NOMO-1 (cell line): ENCODE measurements at regions not wholly inside any gene's neighbourhood (a gene's known extent, or its start where the extent isn't known, plus 50 kb on each side); places are given as distances from the start of the nearest gene placed in this dataset.
"Not testable (repeated sequence)": the region's sequence is repeated elsewhere in the genome, so short reads cannot be mapped to it uniquely, and the experiment has no call there.

Experiments
- DNase-seq, 2 experiments: peaks; one replicate each; lab custom pipeline; 2025; ENCODE audit not compliant: unreplicated experiment in 2 of 2; lab: John Stamatoyannopoulos, UW

DNA sequence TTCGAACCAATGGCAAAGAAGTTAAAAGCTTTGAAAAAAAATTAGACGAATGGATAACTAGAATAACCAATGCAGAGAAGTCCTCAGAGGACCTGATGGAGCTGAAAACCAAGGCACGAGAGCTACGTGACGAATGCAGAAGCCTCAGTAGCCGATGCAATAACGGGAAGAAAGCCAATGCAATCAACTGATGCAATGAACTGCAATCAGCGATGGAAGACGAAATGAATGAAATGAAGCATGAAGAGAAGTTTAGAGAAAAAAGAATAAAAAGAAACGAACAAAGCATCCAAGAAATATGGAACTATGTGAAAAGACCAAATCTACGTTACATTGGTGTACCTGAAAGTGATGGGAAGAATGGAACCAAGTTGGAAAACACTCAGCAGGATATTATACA is 52.6 kb upstream of the MRPS30 start:
- not testable (repeated sequence) for DNase-seq

DNA sequence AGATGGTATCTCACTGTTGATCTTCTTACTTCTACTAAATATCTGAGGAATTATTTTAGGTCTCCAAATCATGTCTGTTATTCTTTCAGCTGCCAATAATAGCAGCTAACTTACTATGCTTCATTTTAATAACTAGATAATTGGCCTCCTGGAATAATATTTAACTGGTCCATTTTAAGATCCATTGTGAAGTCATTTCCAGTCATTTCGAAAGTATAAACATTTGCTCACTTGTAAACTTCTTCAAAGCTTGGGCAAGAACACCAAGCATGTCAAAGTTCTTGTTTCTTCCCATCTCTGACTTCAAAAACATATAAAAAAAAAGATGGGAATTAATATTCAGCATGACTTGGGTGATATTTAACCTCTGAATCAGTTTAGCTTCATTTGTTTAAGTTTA is 61.4 kb upstream of the MRPS30 start:
- no peak for DNase-seq

DNA sequence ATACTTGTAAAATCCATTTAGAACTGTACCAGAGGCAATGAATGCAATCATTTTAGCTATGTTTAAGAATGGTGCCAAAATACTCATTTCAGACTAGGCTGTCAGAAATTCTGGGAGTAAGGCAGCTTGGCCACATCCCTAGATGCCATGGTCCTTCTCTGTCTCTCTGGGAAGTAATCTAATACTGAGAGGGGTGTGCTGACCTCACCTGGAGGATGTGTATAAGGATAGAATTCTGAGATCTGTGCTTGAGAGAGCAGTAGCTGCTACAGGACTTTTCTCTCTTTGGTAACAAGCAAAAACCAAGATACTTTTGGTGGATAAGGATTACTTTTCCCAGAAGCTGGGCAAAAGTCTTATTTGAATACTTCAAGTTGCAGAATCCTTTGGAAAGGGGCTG is 68.1 kb upstream of the MRPS30 start:
- DNase-seq = no peak

DNA sequence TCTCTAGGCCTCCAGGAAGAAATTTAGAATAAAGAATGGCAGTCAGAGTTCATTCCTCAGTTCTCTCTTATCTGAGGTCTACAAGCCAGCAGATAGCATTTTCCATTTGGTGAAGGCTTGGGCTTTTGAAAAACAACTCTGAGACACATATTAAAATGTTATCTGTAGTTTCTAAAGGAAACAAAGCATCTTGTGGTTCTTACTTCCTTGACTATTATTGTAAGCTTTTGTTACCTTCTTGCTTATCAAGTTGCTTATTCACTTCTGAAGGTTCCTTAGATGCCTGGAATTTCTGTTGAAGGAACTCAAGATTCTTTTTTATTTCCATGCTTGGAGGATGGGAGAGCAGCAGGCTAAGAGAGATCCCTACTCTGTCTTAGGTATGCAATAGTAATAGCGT is 79.2 kb upstream of the MRPS30 start:
- no peak for DNase-seq

DNA sequence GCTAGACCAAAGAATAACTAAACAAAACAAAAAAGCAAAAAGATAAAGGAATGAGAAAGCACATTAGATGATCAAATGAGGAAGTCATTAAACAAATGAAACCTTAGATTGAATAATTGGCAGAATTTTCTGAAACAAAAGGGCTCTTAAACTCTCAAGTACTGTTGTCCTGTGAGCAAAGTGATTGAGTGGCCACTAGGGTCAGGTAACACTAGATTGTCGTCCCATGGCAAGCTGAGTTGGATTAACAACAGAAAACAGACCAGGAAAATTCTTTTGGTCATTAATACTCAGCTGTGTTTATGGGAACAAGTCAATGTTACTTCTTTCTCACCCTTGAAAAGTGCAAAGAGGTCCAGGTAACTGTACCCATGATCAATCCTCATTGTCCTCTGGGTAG is 81.6 kb upstream of the MRPS30 start:
- DNase-seq = no peak

DNA sequence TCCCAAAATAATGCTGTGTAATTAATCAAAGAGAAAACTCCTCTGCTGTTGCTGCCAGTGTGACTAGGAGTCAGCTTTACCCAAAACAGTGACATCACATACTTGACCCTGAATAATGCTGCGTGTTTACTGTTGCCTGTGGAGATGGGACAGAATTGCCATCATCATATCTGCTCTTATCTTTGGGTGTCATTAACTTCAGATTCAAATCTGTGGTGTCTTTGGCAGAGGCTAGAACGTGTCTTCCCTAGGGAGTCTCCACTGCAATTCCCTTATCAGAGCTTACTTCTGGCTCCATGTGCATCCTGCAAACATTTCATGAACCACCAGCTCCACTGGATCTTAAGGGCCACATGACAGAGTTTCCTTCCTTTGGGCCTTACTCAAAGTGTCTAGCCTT is 88.9 kb upstream of the MRPS30 start:
- no peak for DNase-seq

DNA sequence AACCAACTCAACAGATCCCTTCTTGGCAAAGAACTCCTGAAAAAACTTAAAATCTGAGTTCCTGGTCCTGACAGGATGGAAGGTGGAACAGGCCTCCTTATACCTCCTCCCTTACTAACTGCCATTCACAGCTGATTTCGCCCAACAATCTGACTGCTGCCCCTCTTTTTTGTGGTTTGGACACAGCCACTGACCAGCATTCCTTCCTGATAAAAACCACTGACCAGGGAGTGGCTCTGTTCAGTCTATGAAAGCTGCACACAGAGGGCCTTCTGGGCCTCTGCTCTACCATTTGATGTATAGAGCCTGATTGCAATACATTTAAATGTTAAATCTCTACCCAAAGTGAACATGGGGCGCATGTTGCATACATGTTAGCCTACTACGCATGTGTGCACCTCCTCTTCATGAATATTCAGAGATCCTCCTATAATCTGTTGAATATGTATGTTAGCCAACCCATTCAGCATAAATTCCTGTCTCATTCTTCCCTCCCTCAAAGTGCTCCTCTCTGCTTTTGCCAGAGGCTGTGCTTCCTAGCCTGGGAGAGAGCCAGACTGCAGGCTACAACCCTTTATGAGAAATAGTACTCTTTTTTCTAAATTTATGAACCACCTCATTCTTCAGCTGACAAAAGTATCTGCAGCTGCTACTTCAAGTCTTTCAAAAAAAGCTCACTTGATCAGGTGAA is 93.7 kb upstream of the MRPS30 start:
- DNase-seq = no peak

DNA sequence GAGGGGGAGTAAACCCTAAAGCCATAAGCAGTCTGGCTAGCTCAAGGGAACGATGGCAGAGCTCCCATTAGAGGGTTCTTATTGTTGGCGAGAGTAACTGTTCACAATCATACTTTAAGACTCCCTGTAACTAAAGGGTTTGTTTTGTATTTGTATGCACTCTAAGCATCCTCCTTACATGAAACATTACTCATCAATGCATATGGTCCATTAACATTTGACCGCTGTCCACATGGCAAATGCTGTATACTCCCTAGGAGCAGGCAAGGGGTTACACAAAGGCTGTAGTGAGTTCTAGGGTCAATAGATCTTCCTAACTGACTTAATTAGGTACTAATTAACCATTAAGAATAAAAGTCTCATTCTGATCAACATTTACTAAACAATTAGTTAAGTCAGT is 95.3 kb upstream of the MRPS30 start:
- no peak for DNase-seq

DNA sequence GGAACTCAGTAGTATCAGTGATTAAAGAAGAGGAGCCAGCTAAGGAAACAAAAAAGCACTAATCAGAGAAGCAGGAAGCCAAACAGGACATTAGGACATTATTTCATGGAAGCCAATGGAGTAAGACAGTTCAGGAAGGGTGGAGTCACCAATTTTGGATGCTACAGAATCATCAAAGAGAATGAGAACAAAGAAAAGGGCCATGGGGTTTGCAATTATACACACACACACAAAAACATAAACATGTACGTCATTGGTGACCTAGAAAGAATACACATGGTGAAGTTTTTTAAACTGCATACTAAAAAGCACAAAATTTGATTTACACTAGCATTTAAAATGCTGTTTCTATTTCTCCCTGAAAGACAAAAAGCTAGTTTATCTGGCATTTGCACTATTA is 96.8 kb upstream of the MRPS30 start:
- no peak for DNase-seq

DNA sequence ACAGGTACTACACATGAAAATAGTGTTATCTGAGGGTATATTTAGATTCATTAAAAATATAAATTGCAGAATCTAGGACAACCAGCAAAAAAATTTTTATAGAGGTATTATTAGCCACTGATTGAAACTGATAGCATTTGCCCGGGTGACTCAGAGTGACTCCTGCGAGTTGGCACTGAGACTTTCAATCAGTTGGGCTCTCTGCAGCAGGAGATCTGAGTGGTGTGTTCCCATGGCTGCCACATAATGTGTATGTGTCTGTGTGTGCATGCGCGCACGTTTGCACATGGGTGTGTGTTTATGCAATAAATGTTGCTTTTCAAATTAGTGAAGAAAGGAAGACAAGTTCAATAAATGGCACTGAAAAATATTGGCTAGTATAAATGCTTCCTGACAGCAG is 100.1 kb upstream of the MRPS30 start:
- DNase-seq = no peak

DNA sequence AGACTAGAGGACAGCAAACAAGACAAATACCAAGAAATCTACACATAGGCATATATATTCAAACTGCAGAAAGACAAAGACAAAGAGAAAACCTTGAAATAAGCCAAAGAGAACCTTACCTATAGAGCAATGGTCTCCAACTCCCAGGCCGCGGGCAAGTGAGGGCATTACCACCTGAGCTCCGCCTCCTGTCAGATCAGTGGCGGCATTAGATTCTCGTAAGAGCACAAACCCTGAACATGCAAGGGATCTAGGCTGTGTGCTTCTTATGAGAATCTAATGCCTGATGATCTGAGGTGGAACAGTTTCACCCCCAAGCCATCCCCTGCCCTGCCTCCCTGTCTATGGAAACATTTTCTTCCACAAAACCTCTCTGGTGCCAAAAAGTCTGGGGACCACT is 101.0 kb upstream of the MRPS30 start:
- no peak for DNase-seq

DNA sequence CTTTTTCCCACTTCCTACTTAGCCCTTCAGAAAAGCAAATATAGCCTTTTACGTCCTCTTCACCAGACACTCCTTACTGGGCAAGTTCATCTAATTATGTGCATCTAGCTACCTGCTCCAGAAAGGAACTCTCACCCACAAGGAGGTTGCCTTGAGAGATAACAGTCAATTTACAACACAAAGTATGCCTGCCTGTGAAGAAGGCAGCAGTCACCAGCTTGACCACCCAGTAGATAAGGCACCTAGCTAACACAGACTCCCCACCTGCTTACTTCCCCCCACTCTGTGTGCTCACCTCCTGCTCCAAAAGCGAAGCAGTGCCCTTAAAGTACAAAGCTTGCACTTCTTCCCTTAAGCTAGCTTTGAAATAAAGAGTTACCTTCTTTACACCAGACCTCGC is 111.7 kb upstream of the MRPS30 start:
- DNase-seq = no peak

DNA sequence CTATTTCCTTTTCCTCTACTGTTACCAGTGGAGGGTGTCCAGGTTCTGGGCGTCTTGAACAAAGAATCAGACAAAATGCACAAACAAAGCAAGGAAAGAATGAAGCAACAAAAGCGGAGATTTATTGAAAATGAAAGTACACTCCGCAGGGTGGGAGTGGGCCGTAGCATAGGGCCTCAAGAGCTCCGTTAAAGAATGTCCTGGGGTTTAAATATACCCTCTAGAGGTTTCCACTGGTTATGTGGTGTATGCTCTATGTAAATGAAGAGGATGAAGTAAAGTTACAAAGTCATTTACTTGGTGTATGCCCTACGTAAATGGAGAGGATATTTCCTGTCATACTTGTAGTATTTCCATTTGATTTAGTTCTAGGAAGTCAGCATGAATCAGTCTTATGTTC is 113.5 kb upstream of the MRPS30 start:
- DNase-seq = no peak

DNA sequence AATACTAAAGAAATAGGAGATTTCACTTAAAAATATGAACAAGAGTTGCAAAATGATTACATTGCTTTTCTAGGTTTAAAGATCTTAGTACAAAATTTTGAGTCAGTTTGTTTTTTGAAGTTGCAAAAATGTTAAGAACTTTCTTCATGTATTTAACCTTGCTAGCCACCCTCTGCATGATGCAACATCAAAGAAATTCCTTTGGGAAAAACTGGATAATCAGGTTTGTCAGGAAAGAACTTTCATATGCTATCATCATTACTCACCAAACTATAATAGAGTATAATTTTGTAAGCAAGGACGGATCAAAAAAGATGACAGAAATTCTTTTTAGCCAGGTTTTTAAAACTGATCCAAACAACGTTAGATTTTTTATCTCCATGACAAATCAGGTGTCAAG is 116.9 kb upstream of the MRPS30 start:
- no peak for DNase-seq

DNA sequence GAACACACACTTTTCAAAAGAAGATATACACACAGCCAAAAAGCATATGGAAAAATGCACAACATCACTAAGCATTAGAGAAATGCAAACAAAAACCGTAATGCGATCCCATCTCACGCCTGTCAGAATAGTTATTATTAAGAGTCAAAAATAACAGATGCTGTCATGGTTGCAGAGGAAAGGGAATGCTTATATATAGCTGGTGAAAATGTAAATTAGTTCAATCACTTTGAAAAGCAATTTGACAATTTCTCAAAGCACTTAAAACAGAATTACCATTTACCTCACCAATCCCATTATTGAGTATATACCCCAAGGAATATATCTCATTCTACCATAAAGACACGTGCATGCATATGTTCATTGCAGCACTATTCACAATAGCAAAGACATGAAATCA is 126.8 kb upstream of the MRPS30 start:
- no peak for DNase-seq

DNA sequence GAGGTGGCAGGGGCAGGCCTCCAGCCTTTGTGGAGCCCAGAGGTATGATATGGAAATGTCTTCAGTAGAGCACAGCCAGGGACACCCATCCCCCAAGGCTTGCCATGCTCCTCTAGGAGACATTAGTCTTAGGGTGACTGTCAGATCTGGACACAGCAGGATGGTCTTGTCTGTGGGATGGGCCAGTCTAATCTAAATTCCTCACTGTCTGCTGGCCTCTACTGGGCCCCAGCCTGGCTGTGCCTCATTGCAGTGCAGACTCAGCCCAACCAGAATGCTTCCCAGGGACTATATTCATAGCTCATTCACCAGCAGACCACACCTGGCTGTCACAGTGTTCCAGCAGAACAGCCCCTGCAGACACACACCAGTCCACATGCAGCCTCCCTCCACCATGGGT is 129.5 kb upstream of the MRPS30 start:
- no peak for DNase-seq

DNA sequence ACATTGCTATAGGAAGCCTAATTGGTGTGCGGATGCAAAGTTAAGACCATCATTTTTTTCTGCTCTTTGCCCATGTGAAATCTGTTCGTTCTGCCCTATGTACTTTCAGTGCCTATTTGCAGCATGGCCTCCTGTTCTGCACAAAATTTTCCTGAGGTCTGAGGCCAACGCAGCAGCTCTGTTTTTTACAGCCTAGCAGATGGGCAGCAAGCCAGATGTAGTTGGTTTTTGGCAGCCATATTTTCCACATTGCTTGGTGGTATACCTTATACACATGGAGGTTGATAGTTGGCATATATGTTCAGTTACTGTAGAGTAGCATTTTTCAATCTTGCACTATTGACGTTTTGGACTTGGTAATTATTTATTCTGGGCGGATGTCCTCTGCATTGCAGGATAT is 133.5 kb upstream of the MRPS30 start:
- DNase-seq = no peak

DNA sequence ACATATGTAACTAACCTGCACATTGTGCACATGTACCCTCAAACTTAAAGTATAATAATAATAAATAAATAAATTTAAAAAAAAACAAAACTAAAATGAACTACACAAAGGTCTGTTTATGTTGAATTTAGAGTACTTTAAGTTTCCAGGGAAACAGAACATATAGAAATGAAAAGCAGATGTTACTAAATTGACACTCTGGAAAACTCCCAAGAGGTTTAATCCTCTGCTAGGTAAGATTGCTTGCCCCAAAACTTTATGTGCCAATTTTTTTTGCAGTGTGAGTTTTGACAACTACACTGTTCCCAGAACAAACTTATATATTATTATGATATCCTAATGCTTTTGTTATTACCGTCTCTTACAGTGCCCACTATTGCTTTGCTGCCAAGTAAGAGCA is 134.3 kb upstream of the MRPS30 start:
- no peak for DNase-seq

DNA sequence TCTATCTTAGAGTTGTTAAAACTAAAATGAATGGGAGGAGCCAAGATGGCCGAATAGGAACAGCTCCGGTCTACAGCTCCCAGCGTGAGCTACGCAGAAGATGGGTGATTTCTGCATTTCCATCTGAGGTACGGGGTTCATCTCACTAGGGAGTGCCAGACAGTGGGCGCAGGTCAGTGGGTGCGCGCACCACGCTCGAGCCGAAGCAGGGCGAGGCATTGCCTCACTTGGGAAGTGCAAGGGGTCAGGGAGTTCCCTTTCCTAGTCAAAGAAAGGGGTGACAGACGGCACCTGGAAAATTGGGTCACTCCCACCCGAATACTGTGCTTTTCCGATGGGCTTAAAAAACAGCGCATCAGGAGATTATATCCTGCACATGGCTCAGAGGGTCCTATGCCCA is 140.3 kb upstream of the MRPS30 start:
- DNase-seq = not testable (repeated sequence)

DNA sequence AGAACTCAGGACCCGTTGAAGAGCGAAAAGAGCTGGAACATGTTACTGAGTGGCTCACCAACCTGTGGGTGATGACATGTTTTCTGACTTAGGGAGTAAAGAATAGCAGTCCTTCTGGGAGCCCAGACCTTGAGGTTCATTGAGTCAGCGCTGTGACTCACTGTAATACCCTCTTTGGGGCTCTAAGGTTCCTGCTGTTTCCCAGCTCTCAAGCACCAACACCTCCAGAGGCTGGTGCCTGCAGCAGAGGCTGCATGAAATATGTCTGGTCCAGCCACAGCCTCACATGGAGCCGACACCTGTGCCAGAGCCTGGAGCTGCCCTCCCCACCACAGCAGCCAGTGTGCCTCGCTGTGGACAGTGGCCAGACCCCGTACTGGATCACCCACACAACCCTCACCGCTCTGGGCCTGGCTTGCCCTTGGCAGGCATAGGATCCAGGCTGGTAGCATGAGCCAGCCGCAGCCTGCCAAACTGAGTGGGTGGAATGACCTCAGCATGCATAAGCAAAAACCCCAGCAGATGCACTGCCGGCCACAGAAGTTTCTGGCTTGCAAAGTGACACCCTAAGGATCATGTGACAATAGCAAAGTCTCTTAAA is 143.5 kb upstream of the MRPS30 start:
- no peak for DNase-seq

DNA sequence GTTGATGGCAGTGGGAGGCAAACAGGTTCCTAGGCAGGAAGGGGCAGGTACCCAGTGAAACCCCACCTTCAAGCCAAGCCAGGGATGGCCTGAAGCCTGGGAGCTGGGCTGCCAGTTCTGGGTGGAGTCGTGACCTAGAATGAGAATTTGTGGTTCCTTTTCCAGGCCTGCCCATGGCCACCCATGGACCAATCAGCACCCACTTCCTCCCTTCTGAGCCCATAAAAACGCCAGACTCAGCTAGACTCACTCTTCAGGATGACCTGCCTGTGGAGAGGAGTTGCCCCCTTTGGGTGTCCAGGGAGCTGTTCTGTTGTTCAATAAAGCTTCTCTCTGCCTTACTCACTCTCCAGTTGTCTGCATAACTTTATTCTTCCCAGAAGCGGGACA is 144.0 kb upstream of the MRPS30 start:
- no peak for DNase-seq

DNA sequence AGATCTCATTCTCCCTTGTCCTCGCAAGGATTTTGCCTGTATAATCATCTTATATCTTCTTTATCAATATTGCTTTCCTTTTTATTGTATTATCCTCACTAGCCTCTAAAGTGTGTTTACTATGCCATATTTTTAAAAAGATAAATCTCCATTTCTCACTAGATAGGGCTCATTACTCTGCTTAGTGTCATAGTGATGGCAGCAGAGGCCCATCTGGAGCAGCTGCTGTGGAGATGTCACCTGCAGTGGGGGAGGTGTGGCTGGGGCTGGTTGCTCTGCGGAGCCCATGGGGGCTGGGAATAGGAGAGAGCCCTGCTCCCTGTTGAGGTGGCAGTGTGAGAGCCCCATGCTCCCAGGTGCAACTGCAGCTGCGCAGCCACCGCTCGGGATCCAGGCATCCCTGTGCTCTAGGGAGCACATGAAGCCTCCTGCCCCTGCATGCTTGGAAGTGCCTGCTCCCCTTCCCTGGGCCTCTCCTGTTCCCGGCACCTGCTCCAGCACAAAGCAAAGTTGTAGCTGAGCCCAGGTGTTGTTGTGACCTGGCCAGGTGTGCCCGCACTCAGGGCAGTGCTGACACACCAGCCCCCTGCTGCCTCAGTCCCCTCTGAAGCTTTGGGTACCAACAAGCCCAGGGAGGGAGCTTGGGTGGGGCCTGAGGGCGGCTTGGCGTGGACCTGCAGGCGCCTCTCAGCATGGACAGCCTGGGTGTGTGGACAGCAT is 144.6 kb upstream of the MRPS30 start:
- no peak for DNase-seq
